Upper lobe of left lung (tissue), 6 donors: ENCODE measurements at regions not wholly inside any gene's neighbourhood (a gene's known extent, or its start where the extent isn't known, plus 50 kb on each side); places are given as distances from the start of the nearest gene placed in this dataset.

ENCODE experiments used
- ATAC-seq, 2 donors: fragments of 200-7000 bp; cut with Tn5 transposase; one replicate each; pipeline ENCODE4 v1.9.1; 2022; ENCODE audit warnings: mild to moderate bottlenecking in 2 of 2, moderate library complexity in 2 of 2; ENCODE audit not compliant: low FRiP score in 2 of 2
- DNase-seq, 2 donors: peaks; one replicate each; pipeline ENCODE4 v3.0.0-alpha.2; 2019 to 2020
- H3K27ac ChIP-seq, 4 donors: fragments of 200-600 bp; sonication (generic); one replicate each; pipeline ENCODE4 v1.5.1; 2016 to 2019
- H3K27me3 ChIP-seq, 4 donors: fragments of 200-600 bp; sonication (generic); one replicate each; pipeline ENCODE4 v1.5.1; 2017 to 2019
- H3K36me3 ChIP-seq, 4 donors: fragments of 200-600 bp; sonication (generic); one replicate each; pipeline ENCODE4 v1.5.1; 2016 to 2019
- H3K4me1 ChIP-seq, 4 donors: fragments of 200-600 bp; sonication (generic); one replicate each; pipeline ENCODE4 v1.5.1; 2018 to 2019
- H3K4me3 ChIP-seq, 4 donors: fragments of 200-600 bp; sonication (generic); one replicate each; pipeline ENCODE4 v1.5.1; 2017 to 2019; ENCODE audit warnings: mild to moderate bottlenecking in 2 of 4, moderate library complexity in 1 of 4
- H3K9me3 ChIP-seq, 4 donors: fragments of 200-600 bp; sonication (generic); one replicate each; pipeline ENCODE4 v1.5.1; 2018 to 2019
- EP300 ChIP-seq, 4 donors: sonication (generic); formaldehyde crosslinking; IDR thresholded peaks; one replicate each; pipeline ENCODE4 v1.5.1; 2017; ENCODE audit warnings: antibody characterized with exemption in 4 of 4, control low read depth in 2 of 4
- POLR2A ChIP-seq, 4 donors: fragments of 450-650 bp; IDR thresholded peaks; one replicate each; pipeline ENCODE4 v1.5.1; 2016 to 2017; ENCODE audit warnings: antibody characterized with exemption in 4 of 4, mild to moderate bottlenecking in 2 of 4
- POLR2AphosphoS5 ChIP-seq, 2 donors: sonication (generic); formaldehyde crosslinking; IDR thresholded peaks; one replicate each; pipeline ENCODE4 v1.5.1; 2017; ENCODE audit warnings: antibody characterized with exemption in 2 of 2
- WGBS, 2 donors: methylation state at CpG; one replicate each; pipeline ENCODE4 v1.1.5; 2017 to 2018; 5-methylcytosine and 5-hydroxymethylcytosine counted together
- small RNA-seq, 4 donors: library from RNA; depleted of rRNA; stranded (forward); fragments of <200 nt; gene quantifications; one replicate each; pipeline ENCODE3, GENCODE V24; 2016
- TF ChIP-seq, protein P1 (sequence below), 6 experiments: fragments of 450-650 bp in 4 of 6; fragments of 200-600 bp in 2 of 6; sonication (generic) in 2 of 6; IDR thresholded peaks; one replicate each; pipeline ENCODE4 v1.5.1; 2016 to 2019; ENCODE audit warnings: antibody characterized with exemption in 6 of 6
- donor health status: DM: no; HTN: no; CAD: no; lungs with moderate emphysema.
- donor health status: DM: no; HTN: yes; CAD: no; lungs with severe emphysema.

DNA sequence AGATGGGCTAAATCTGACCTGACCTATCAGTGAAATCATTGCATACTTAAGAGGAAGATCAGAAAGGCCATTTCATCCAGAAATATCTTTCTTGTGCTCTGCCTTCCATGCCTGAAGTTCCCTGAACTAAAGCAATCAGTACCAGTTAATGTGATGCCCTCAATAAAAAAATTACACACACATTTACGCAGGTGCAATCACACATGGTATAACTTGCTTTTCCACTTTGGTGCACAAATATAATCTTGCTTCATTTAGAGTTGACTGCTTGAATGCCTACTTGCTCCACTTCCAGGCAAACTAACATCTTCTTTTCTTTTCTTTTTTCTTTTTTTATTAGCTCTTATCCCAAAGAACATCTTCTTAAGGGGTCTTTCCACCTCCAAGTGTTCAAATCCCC, 58.3 kb upstream of the KIF5B start:
- Histone ChIP-seq H3K4me3 (no peak overlapping the region), H3K27me3 (peaks cover 0 to 3% (median 0%) of the 10 kb centered on the region in 4 donors), H3K27ac (no peak overlapping the region), H3K9me3 (no peaks in the 10 kb centered on the region), H3K4me1 (peaks cover 0 to 6% (median 1%) of the 10 kb centered on the region in 4 donors), H3K36me3 (no peaks in the 10 kb centered on the region)
- 43 to 67% methylated on average over 1 of the region's 1 CpG for WGBS, 2 donors
- DNase-seq = no peak
- ATAC-seq = no peak
- TF ChIP-seq, protein P1, sequence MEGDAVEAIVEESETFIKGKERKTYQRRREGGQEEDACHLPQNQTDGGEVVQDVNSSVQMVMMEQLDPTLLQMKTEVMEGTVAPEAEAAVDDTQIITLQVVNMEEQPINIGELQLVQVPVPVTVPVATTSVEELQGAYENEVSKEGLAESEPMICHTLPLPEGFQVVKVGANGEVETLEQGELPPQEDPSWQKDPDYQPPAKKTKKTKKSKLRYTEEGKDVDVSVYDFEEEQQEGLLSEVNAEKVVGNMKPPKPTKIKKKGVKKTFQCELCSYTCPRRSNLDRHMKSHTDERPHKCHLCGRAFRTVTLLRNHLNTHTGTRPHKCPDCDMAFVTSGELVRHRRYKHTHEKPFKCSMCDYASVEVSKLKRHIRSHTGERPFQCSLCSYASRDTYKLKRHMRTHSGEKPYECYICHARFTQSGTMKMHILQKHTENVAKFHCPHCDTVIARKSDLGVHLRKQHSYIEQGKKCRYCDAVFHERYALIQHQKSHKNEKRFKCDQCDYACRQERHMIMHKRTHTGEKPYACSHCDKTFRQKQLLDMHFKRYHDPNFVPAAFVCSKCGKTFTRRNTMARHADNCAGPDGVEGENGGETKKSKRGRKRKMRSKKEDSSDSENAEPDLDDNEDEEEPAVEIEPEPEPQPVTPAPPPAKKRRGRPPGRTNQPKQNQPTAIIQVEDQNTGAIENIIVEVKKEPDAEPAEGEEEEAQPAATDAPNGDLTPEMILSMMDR (IDR thresholded peaks at IDR 0.05) = no peak

DNA sequence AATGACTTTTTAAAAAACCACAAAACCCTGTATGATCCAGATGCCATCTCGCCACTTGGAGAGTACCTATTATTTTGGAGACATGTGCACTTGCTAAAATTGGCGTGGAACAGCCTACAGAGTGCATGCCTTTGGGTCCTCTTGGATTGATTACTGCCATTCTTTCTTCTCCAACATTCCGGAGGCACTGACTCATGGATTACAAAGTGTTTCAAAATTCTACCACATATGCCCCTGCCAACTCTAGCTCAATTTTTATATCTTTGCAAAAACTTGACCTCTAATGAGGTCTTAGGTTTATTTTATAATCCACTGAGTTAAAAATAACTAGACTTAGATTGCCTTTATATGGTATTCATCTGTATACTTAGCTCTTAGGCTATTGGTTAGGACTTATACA, 55.8 kb upstream of the KIF5B start:
- DNase-seq (no peak), ATAC-seq (peak; percentile 67 to 84)
- Histone ChIP-seq H3K4me3 (no peak overlapping the region), H3K36me3 (no peaks in the 10 kb centered on the region), H3K4me1 (peaks cover 0 to 6% (median 1%) of the 10 kb centered on the region in 4 donors), H3K27ac (no peak overlapping the region), H3K27me3 (no peaks in the 10 kb centered on the region), H3K9me3 (no peaks in the 10 kb centered on the region)
- WGBS, 2 donors = 46 to 50% methylated on average over 2 to 3 of the region's 3 CpGs
- peak in 1 of 2 donors; percentile 26 for TF ChIP-seq POLR2AphosphoS5 (IDR thresholded peaks at IDR 0.05)
- no peak for TF ChIP-seq POLR2A (IDR thresholded peaks at IDR 0.05)

DNA sequence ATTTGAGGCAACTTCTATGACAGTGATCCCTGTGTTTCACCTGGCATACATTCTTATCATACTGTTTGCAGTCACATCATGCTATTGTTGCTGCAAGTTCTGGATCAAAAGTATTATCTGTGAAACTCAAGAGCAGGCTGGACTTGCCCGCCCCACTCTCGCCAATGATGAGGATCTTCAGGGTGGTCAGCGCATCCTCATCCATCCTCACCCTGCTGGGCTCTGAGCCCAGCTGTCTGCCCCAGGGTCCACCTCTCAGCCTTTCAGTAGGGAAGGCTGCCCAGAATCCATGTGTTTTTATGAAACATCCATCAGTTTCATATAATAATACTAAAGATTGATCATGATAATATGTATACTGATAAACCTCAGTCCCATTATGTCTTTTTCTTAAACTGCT, 55.4 kb upstream of the KIF5B start:
- WGBS, 2 donors = 83 to 91% methylated on average over 3 of the region's 3 CpGs
- Histone ChIP-seq H3K4me3 (no peak overlapping the region), H3K9me3 (no peaks in the 10 kb centered on the region), H3K4me1 (peaks cover 0 to 6% (median 1%) of the 10 kb centered on the region in 4 donors), H3K36me3 (no peaks in the 10 kb centered on the region), H3K27ac (no peak overlapping the region), H3K27me3 (no peaks in the 10 kb centered on the region)
- ATAC-seq (peak in 1 of 2 donors; percentile 21), DNase-seq (no peak)
- no peak for TF ChIP-seq POLR2AphosphoS5 (IDR thresholded peaks at IDR 0.05)
- no peak for TF ChIP-seq EP300 (IDR thresholded peaks at IDR 0.05)
- TF ChIP-seq, protein P1 (IDR thresholded peaks at IDR 0.05) = no peak

DNA sequence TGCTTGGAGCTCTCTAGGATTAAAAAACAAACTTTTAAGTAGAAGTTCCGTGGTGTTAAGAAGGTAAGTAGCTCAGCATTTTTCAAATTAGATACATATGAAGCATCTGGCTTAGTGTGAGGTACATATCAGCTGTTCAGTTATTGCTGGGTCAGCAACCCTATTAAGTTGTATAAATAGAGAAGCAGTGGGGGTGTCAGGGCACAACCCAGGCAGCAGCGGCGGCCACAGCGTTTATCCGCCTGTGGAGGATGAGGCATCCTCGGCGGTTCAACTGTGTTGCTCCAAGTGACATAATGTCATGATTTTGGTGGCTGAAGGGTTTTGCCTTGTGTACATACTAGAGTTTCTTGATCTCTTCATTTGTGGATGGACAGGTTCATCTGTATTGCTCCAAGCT, 54.6 kb upstream of the KIF5B start:
- WGBS, 2 donors = 89 to 96% methylated on average over 7 of the region's 7 CpGs
- no peaks in the 10 kb centered on the region for H3K36me3 ChIP-seq
- H3K27me3 ChIP-seq = no peaks in the 10 kb centered on the region
- DNase-seq = peak in 1 of 2 donors; percentile 34
- no peaks in the 10 kb centered on the region for H3K9me3 ChIP-seq
- H3K4me1 ChIP-seq = peaks cover 0 to 6% (median 1%) of the 10 kb centered on the region in 4 donors
- no peak for ATAC-seq
- H3K4me3 ChIP-seq = no peak overlapping the region
- H3K27ac ChIP-seq = no peak overlapping the region
- TF ChIP-seq, protein P1 (IDR thresholded peaks at IDR 0.05) = no peak
- TF ChIP-seq POLR2AphosphoS5 (IDR thresholded peaks at IDR 0.05) = no peak
- no peak for TF ChIP-seq POLR2A (IDR thresholded peaks at IDR 0.05)
- TF ChIP-seq EP300 (IDR thresholded peaks at IDR 0.05) = no peak

DNA sequence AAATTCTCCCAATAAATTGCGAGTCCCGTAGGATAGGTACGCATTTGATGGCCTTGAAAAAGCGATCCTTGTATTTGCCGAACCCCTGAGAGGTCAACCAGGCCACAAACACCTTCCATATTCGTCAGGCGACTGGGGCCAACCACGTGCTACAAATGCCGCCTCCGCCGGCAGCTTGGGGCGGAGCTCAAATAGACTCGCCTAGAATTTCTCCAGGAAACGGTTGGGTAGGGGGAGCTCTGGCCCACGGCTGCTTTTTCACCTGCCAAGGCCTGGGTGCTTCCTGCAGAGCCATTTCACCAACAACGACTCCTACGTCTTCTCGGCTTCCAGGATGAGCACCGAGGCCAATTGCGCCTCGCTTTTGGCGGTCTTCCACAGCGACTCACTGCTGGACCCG, 53.4 kb upstream of the KIF5B start:
- ATAC-seq (no peak), DNase-seq (peak in 1 of 2 donors; percentile 53)
- no peak overlapping the region for H3K4me3 ChIP-seq
- H3K4me1 ChIP-seq = peaks cover 0 to 6% (median 1%) of the 10 kb centered on the region in 4 donors
- TF ChIP-seq, protein P1 (IDR thresholded peaks at IDR 0.05) = no peak
- TF ChIP-seq POLR2A (IDR thresholded peaks at IDR 0.05) (no peak), EP300 (IDR thresholded peaks at IDR 0.05) (no peak), POLR2AphosphoS5 (IDR thresholded peaks at IDR 0.05) (no peak)
- no peaks in the 10 kb centered on the region for H3K36me3 ChIP-seq
- no peaks in the 10 kb centered on the region for H3K27me3 ChIP-seq
- no peak overlapping the region for H3K27ac ChIP-seq
- H3K9me3 ChIP-seq = no peaks in the 10 kb centered on the region
- WGBS, 2 donors = 91 to 94% methylated on average over 21 to 24 of the region's 24 CpGs

Small RNA genes lying in the stretch of these regions (small RNA-seq; reads per million reads assigned to genes)
- gene AL161932.1 (0 reads per million in 4 donors), gene RNU7-22P (0 reads per million in 4 donors)
